GM23338 (cell line): ENCODE measurements at regions not wholly inside any gene's neighbourhood (a gene's known extent, or its start where the extent isn't known, plus 50 kb on each side); places are given as distances from the start of the nearest gene placed in this dataset.

ENCODE experiments used
- ATAC-seq: fragments of 200-7000 bp; cut with Tn5 transposase; 3 replicates; pipeline ENCODE4 v1.9.1; 2020
- DNase-seq: peaks from one replicate; pipeline ENCODE4 v3.0.0-alpha.2; 2015; ENCODE audit warnings: low spot score
- H2AFZ ChIP-seq: fragments of 200-600 bp; sonication (generic); 2 replicates; pipeline ENCODE4 v1.8.0; 2016; ENCODE audit warnings: antibody characterized with exemption, mild to moderate bottlenecking, moderate library complexity
- H3F3A ChIP-seq: fragments of 200-600 bp; sonication (generic); replicated peaks from 2 replicates; pipeline ENCODE4 v1.8.0; 2017; ENCODE audit warnings: antibody characterized with exemption, mixed run types, low read depth
- H3K27ac ChIP-seq: fragments of 200-600 bp; sonication (generic); 2 replicates; pipeline ENCODE4 v1.6.1; 2016; ENCODE audit warnings: low read depth
- H3K27me3 ChIP-seq: fragments of 200-600 bp; sonication (generic); 2 replicates; pipeline ENCODE4 v1.8.0; 2016; ENCODE audit warnings: mild to moderate bottlenecking, mixed run types, moderate library complexity; ENCODE audit not compliant: insufficient read depth
- H3K36me3 ChIP-seq: fragments of 200-600 bp; sonication (generic); 2 replicates; pipeline ENCODE4 v1.8.0; 2016; ENCODE audit warnings: mild to moderate bottlenecking; ENCODE audit not compliant: insufficient read depth
- H3K4me1 ChIP-seq: fragments of 200-600 bp; sonication (generic); 2 replicates; pipeline ENCODE4 v1.8.0; 2016; ENCODE audit warnings: mild to moderate bottlenecking, moderate library complexity; ENCODE audit not compliant: insufficient read depth
- H3K4me2 ChIP-seq: fragments of 200-600 bp; sonication (generic); 2 replicates; pipeline ENCODE4 v1.7.1; 2017; ENCODE audit warnings: mixed run types
- H3K4me3 ChIP-seq: fragments of 200-600 bp; sonication (generic); 2 replicates; pipeline ENCODE4 v1.6.1; 2016; ENCODE audit warnings: mixed run types
- H3K79me2 ChIP-seq: fragments of 200-600 bp; sonication (generic); replicated peaks from 2 replicates; pipeline ENCODE4 v1.8.0; 2017; ENCODE audit warnings: mild to moderate bottlenecking; ENCODE audit not compliant: insufficient read depth
- H3K9me2 ChIP-seq: fragments of 200-600 bp; sonication (generic); 2 replicates; pipeline ENCODE4 v1.8.0; 2017; ENCODE audit not compliant: insufficient read depth
- H4K20me1 ChIP-seq: fragments of 200-600 bp; sonication (generic); replicated peaks from 2 replicates; pipeline ENCODE4 v1.8.0; 2017; ENCODE audit warnings: mild to moderate bottlenecking; ENCODE audit not compliant: insufficient read depth
- H3K27ac Mint-ChIP-seq: 2 replicates; pipeline ENCODE4 v1.8.0; 2020; ENCODE audit warnings: inconsistent platforms, mild to moderate bottlenecking, moderate library complexity, mixed read lengths
- H3K27me3 Mint-ChIP-seq: 3 replicates; pipeline ENCODE4 v1.8.0; 2022; ENCODE audit warnings: low read depth, mild to moderate bottlenecking, moderate library complexity, mixed read lengths, inconsistent platforms; ENCODE audit not compliant: insufficient read depth, poor library complexity
- H3K36me3 Mint-ChIP-seq: 3 replicates; pipeline ENCODE4 v1.8.0; 2021; ENCODE audit warnings: low read depth, mild to moderate bottlenecking, inconsistent platforms, moderate library complexity, mixed read lengths
- H3K4me1 Mint-ChIP-seq: 3 replicates; pipeline ENCODE4 v1.8.0; 2020; ENCODE audit warnings: mild to moderate bottlenecking, inconsistent platforms, mixed read lengths
- H3K4me3 Mint-ChIP-seq: 3 replicates; pipeline ENCODE4 v1.8.0; 2021; ENCODE audit warnings: moderate library complexity, mild to moderate bottlenecking, inconsistent platforms, mixed read lengths
- H3K9me3 Mint-ChIP-seq: 3 replicates; pipeline ENCODE4 v1.8.0; 2020; ENCODE audit warnings: moderate library complexity, mild to moderate bottlenecking, inconsistent platforms, mixed read lengths
- EZH2 ChIP-seq: fragments of 200-600 bp; sonication (generic); IDR thresholded peaks from one replicate; pipeline ENCODE4 v1.8.0; 2017; ENCODE audit warnings: antibody characterized with exemption, mild to moderate bottlenecking, low read depth; ENCODE audit not compliant: unreplicated experiment
- NANOG ChIP-seq: IDR thresholded peaks from 2 replicates; pipeline ENCODE4 v1.6.1; 2016; ENCODE audit warnings: antibody characterized with exemption, borderline replicate concordance
- POLR2AphosphoS5 ChIP-seq: IDR thresholded peaks from 2 replicates; pipeline ENCODE4 v1.6.1; 2016; ENCODE audit warnings: antibody characterized with exemption, low read depth
- REST ChIP-seq: IDR thresholded peaks from one replicate; pipeline ENCODE4 v1.6.1; 2018; ENCODE audit warnings: antibody characterized with exemption; ENCODE audit not compliant: unreplicated experiment
- STAT1 ChIP-seq: IDR thresholded peaks from one replicate; pipeline ENCODE4 v1.6.1; 2016; ENCODE audit warnings: antibody characterized with exemption; ENCODE audit not compliant: unreplicated experiment
- ZNF462 ChIP-seq: fragments of 250-450 bp; sonication (Bioruptor Pico); IDR thresholded peaks from 2 replicates; pipeline ENCODE4 v1.5.0; 2020; ENCODE audit warnings: mild to moderate bottlenecking, moderate library complexity

- H2AFZ ChIP-seq: peak overlapping the region; percentile 70; the same call in 1 of the 2 replicates
- H3K9me2 ChIP-seq: peaks cover 10% of the 10 kb centered on the region
- H3K36me3 ChIP-seq: no peaks in the 10 kb centered on the region
- H3K4me2 ChIP-seq: no peak overlapping the region; the same call in 1 of the 2 replicates
- no peak overlapping the region for H3K4me3 ChIP-seq
- Mint-ChIP-seq H3K27me3 (peaks cover 23% of the 10 kb centered on the region), H3K9me3 (0 out of 3 replicates have a peak, but pooled peaks cover 7% of the 10 kb centered on the region), H3K27ac (no peak overlapping the region), H3K4me1 (peaks cover 80% of the 10 kb centered on the region), H3K36me3 (no peaks in the 10 kb centered on the region; the same call in 2 of the 3 replicates), H3K4me3 (no peak overlapping the region)
- ATAC-seq (no peak), DNase-seq (no peak)
- no peaks in the 10 kb centered on the region for H3K27me3 ChIP-seq
- TF ChIP-seq NANOG (no peak), REST (peak; percentile 55), STAT1 (no peak), ZNF462 (CRISPR knock-in tag) (no peak), EZH2 (no peak), POLR2AphosphoS5 (no peak)
- H3F3A ChIP-seq: peaks cover 12% of the 10 kb centered on the region
- H3K4me1 ChIP-seq: peaks cover 62% of the 10 kb centered on the region
- no peak overlapping the region for H3K27ac ChIP-seq
- H3K79me2 ChIP-seq: no peaks in the 10 kb centered on the region
- no peaks in the 10 kb centered on the region for H4K20me1 ChIP-seq
Measured at GRCh38 chr11:45086526-45086925, 59.9 kb upstream of the PRDM11 start.
